Superior temporal gyrus (tissue), 1 donor: ENCODE measurements at regions not wholly inside any gene's neighbourhood (a gene's known extent, or its start where the extent isn't known, plus 50 kb on each side); places are given as distances from the start of the nearest gene placed in this dataset.
"Not testable (repeated sequence)": the region's sequence is repeated elsewhere in the genome, so short reads cannot be mapped to it uniquely, and the experiment has no call there.

Experiments
- DNase-seq: peaks from one replicate; pipeline ENCODE4 v3.0.0-alpha.2; 2016; ENCODE audit errors: extremely low spot score

DNA sequence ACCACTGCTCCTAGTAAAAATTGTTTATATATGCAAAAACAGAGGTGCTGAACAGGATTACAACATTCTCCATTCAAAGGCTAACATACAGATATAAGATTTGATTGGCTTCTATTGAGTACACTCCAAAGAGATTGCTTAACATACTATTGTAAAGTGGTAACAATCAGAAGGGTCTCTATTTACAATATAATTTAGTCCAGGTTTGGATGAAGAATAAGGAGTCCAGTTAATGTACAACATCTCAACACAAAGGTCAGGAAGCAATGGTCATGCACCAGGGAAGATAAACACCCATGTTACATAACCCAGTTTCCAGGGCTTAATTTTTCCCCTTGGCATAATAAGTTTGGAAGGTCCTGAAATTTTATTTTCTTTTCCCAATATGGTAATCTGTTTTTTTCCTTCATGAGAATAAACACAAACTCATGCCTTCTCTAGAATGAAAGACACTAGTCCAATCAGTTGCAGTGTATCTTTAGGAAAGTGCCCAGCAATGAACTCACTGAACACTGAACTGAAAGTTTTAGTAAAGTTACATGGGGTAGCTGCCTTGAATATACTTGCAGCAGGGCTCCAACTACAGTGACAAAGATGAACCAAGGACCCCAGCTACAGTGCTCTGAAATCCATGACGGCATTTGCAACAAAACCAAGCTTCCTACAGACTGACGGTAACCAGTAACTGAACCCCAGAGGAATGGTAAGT, 255.3 kb upstream of the GJE1 start:
- no peak for DNase-seq

DNA sequence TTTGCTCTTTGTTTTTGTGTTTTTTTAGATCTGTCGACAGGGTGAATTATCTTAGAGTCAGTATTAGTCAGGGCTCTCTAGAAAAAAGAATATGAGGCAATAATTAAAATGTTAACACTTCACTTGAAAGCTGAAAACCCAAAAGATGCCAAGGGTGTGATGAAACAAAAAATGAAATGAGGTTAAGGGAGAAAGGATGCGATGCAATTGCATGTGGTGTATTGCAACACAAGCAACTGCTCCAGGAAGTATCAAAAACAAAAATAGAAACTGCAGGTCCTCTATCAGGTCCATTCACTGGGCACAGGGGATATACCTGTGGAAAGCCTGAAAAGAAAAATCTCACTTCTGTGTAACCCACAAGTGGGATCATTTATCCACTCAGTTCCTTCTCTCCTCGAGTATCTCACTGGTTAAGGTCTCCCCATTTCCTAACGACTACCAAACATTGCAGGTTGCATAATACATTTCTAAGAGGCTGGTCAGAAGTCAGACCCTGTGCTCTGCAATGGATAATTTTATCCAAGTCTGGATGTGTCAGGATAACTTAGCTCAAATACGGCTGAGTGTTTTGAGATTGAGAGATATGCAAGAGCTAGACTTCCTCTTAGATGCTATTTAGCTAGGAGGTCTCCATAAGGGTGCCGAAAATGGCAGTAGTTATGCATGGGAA, 257.7 kb upstream of the GJE1 start:
- DNase-seq, result no peak

DNA sequence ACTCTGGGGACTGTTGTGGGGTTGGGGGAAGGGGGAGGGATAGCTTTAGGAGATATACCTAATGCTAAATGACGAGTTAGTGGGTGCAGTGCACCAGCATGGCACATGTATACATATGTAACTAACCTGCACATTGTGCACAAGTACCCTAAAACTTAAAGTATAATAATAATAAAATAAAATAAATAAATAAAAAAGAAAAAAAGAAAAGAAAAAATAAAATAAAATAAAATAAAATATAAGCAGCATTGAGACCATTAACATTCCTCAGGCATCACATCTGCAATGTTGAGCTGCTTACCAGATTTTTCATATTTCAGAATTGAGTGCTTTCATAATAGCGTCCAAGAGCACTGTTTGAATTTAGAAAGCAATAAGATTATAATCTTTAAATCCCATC, 263.2 kb upstream of the GJE1 start:
- DNase-seq, result not testable (repeated sequence)

DNA sequence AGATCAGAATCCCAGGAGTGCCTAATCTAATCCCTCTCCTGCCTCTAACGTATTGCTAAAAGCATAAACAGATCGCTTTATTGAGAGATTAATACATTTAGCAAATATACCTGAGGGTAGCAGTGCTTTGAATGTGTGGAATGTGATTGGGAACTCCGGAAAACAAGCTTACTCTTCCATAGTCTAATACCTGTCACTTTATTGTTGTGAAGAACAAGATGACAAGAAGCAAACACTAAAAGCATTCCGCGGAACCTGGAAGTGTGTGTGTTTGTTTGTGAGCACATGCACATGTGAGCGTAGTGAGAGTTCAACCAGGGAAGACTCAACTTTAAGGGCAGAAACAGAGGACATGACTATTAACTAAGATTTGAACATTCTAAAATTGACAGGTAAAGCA, 265.0 kb upstream of the GJE1 start:
- DNase-seq, result no peak

DNA sequence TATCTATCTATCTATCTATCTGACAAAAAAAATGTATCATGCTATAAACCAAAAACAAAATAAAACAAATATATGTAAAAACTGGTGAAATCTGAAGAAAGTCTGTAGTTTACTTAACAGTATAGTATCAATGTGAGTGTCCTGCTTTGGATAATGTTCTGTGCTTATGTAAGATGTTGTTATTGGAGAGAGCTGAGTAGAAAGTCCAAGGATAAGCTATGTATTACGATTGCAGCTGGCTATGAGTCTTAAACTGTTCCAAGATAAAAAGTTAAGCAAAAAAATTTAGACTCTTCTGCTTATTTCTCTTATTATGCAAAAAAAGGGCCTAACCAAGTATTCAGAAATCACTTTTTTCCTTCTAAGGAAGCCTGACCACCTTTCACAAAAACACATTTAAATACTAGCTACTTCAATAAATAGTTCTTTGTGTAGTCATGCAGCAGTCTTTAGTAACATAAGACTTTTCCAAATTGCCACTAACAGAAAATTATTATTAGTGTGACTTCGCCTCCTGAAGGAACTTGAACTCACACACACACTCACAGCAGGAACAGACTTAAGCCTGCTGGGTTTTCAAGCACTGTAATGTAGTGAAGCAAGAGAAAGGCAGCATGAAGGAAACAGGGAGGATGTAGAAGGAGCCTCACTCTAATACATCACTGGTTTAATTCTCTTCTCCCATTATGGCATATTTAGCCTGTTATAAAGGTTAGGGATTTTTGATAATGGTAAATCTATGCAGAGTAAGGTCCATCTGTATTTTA, 265.8 kb upstream of the GJE1 start:
- no peak for DNase-seq

GRCh38 chr6:141851063-141851462, 281.7 kb upstream of the GJE1 start:
- no peak for DNase-seq

DNA sequence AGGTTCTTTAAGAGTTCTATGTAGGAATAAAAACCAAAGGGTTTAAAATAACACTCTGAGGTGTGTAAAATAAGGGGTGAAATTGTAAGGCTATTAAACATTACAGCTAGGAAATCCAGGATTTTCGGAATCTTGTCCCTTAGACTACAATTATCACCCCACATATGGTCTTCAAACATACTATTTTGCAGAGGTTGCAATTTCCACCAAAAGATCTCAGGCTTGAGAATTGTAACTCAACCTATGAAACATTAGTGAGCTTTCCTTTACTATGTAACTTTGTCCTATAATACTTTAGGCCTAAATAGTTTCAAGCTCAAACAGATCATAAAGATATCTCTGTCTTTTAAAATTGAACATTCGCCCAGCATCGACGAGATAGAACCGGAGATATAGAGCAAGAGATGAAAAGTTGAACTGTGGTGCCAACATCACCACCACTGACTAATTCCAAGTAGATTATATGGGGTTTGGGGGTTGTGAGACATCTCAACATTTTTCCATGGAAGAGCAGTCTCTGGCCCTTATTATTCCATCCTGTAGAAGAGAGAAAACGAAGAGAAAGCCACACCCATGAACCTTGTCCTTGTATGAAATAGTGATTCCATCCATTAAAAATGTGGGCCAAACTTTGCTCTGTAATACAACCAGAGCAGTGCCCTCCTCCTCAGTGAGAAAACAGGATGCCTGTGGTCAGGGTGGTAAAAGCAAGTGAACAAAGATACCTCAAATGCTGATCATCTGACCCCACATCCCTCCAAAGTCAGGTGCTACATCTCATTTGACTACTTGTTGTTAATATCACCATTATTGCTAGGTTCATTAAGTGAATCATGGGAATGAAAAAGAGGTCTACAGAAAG, 284.5 kb upstream of the GJE1 start:
- no peak for DNase-seq

- DNase-seq, result no peak
These were observed 286.1 kb upstream of the GJE1 start for GRCh38 chr6:141846639-141847038.

DNA sequence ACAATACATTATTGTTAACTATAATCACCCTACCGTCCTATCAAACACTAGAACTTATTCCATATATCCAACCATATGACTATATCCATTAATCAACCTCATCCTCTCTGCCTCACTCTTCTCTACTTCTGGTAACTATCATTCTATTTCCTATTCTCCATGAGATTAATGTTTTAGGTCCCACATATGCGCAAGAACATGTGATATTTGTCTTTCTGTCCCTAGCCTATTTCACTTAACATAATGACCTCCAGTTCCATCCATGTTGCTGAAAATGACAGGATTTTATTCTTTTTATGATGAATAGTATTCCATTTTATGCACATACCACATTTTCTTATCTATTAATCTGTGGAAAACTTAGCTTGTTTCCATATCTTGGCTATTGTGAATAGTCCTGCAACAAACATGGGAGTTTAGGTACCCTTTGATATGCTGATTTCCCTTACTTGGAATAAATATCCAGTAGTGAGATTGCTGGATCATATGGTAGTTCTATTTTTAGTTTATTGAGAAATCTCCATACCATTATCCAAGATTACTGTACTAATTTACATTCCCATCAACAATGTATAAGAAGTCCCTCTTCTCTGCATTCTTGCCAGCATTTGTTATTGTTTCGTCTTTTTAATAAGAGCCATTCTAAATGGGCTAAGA, 289.4 kb upstream of the GJE1 start:
- DNase-seq, result no peak

GRCh38 chr6:141833001-141833655, 299.6 kb upstream of the GJE1 start:
- no peak for DNase-seq

DNA sequence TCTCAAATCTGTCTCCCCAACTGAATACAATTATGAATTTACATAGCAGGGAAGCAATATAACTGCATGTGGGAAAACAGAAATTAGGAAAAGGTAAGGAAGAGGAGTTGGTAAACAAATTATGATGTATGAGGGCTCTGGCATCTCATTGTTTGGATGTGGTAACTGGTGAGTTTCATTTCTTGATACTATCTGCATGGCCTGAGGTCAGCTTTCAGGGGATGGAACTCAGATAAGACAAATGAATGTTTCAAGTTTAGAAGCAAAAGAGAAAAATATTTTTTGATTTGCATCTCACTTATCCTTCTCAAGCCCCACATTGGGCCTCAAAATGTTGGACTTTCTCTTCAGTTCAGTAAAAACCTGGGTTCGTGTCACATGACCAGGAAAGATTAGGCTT, 302.2 kb upstream of the GJE1 start:
- no peak for DNase-seq

GRCh38 chr6:141829566-141830360, 303.0 kb upstream of the GJE1 start:
- no peak for DNase-seq

DNA sequence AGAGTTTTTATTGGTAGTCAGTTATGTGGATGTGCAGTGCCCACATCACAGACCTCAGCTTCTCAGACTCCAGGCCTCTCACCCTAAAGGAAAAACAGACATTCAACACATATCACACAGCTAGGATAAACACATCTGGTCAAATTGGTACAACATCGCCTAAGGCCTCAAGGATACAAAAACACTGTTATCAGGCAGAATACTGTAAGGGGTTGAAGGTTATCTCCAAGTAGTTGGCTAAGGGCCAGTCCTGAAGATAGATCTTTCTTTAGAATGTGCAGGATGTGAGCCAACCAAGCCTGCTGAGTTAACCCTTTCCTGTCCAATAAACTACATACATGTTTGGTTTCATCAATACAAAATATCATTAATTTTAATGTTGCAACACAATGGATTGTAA, 308.4 kb upstream of the GJE1 start:
- DNase-seq, result no peak

DNA sequence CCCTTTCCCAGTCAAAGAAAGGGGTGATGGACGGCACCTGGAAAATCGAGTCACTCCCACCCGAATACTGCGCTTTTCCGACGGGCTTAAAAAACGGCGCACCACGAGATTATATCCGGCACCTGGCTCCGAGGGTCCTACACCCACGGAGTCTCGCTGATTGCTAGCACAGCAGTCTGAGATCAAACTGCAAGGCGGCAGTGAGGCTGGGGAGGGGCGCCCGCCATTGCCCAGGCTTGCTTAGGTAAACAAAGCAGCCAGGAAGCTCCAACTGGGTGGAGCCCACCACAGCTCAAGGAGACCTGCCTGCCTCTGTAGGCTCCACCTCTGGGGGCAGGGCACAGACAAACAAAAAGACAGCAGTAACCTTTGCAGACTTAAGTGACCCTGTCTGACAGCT, 317.7 kb upstream of the GJE1 start:
- DNase-seq, result not testable (repeated sequence)

GRCh38 chr6:141809901-141810300, 322.8 kb upstream of the GJE1 start:
- DNase-seq, result no peak

DNA sequence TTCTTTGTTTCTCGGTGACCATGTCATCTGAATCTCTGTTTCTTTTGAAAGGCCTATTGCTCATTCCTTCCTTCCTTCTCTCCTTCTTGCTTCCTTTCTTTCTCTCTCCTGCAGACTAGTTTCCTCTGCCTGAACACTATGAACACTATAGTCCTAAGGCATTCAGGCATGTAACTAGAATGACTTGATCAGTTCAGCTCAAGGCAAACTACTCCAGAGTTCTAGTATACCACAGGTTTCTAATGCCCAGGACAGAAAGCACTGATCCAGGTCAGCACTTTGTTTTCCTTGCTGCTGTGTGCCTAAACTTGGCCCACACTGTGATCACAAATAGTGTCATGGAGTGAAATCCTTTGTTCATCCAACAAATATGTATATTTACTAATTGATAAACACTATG, 324.1 kb upstream of the GJE1 start:
- DNase-seq, result no peak

DNA sequence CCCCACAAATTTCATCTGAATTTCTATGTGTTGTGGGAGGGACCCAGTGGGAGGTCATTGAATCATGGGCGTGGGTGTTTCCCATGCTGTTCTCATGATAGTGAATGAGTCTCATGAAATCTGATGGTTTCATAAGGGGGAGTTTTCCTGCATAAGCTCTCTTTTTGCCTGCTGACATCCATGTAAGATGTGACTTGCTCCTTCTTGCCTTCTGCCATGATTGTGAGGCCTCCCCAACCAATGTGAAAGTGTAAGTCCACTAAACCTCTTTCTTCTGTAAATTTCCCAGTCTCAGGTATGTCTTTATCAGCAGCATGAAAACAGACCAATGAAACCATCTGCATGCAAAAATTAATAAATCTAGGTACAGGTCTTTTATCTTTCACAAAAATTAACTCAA, 331.8 kb upstream of the GJE1 start:
- not testable (repeated sequence) for DNase-seq

DNA sequence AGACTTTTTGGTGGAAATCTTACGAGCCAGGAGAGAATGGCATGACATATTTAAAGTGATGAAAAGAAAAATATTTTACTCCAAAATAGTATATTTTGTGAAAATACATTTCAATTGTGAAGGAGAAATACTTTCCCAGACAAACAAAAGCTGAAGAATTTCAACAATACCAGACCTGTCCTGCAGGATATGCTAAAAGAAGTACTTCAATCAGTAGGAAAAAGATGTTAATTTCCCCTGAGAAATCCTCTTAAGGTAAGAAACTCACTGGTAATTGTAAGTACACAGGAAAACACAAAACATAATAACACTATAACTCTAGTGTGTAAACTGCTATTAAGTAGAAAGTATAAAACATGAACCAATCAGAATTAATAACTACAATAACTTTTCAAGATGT, 341.8 kb upstream of the GJE1 start:
- DNase-seq, result no peak

GRCh38 chr6:141788096-141788495, 344.6 kb upstream of the GJE1 start:
- DNase-seq, result no peak

DNA sequence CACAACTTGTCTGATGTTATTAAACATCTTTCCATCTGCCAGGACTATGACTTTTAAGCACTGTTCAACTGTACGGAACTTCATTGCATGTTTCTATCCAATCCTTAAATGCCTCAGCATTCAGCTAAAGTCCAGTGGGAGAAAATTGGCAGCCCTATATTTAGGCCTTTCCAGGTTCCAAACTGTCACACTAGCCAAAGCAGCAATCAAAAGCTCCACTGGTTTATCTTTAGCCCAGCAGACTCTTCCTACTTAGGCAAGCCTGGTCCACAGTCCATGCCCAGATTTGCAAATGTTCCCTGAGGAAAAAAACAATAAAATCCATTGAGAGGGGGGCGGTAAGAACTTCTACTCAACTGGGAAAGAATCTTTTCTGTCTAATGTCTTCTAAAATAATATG, 349.1 kb upstream of the GJE1 start:
- no peak for DNase-seq
